ENCODE measurements at regions not wholly inside any gene's neighbourhood (a gene's known extent, or its start where the extent isn't known, plus 50 kb on each side); places are given as distances from the start of the nearest gene placed in this dataset.

- TF ChIP-seq FOXA1 (IDR thresholded peaks at IDR 0.05) = no peak
- TF ChIP-seq, protein P1, sequence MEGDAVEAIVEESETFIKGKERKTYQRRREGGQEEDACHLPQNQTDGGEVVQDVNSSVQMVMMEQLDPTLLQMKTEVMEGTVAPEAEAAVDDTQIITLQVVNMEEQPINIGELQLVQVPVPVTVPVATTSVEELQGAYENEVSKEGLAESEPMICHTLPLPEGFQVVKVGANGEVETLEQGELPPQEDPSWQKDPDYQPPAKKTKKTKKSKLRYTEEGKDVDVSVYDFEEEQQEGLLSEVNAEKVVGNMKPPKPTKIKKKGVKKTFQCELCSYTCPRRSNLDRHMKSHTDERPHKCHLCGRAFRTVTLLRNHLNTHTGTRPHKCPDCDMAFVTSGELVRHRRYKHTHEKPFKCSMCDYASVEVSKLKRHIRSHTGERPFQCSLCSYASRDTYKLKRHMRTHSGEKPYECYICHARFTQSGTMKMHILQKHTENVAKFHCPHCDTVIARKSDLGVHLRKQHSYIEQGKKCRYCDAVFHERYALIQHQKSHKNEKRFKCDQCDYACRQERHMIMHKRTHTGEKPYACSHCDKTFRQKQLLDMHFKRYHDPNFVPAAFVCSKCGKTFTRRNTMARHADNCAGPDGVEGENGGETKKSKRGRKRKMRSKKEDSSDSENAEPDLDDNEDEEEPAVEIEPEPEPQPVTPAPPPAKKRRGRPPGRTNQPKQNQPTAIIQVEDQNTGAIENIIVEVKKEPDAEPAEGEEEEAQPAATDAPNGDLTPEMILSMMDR (IDR thresholded peaks at IDR 0.05; ENCODE audit: low read depth, low read length, missing input control) = no peak
- no peak for TF ChIP-seq REST (IDR thresholded peaks at IDR 0.05)
- TF ChIP-seq, protein P2, sequence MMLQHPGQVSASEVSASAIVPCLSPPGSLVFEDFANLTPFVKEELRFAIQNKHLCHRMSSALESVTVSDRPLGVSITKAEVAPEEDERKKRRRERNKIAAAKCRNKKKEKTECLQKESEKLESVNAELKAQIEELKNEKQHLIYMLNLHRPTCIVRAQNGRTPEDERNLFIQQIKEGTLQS (IDR thresholded peaks at IDR 0.05) = no peak
- TF ChIP-seq RXRA (IDR thresholded peaks at IDR 0.05) = no peak
- TF ChIP-seq YY1 (IDR thresholded peaks at IDR 0.05) = no peak
- no peak for TF ChIP-seq GABPA (IDR thresholded peaks at IDR 0.05 in 1 of 2, conservative IDR thresholded peaks at IDR 0.05 in 1 of 2)
- no peak for TF ChIP-seq RAD21 (IDR thresholded peaks at IDR 0.05)
- TF ChIP-seq JUND (IDR thresholded peaks at IDR 0.05) = no peak
- no peak for TF ChIP-seq ZBTB33 (IDR thresholded peaks at IDR 0.05)
- no peak for TF ChIP-seq SP1 (IDR thresholded peaks at IDR 0.05)
- no peak for TF ChIP-seq NR2F2 (IDR thresholded peaks at IDR 0.05)
- no peak for TF ChIP-seq TAF1 (conservative IDR thresholded peaks at IDR 0.05)
Observed at GRCh38 chr6:84460491-84460890, 233.0 kb upstream of the CEP162 start.

Measured in liver (tissue), 3 donors.